Vagina (tissue), 2 donors: ENCODE measurements at regions not wholly inside any gene's neighbourhood (a gene's known extent, or its start where the extent isn't known, plus 50 kb on each side); places are given as distances from the start of the nearest gene placed in this dataset.

Source experiments
- DNase-seq, 2 donors: peaks; one replicate each; pipeline ENCODE4 v3.0.0-alpha.2; 2017; ENCODE audit errors: extremely low spot score in 2 of 2
- H3K27ac ChIP-seq: fragments of 200-600 bp; sonication (generic); one replicate; pipeline ENCODE4 v1.5.1; 2019
- H3K27me3 ChIP-seq: fragments of 200-600 bp; sonication (generic); one replicate; pipeline ENCODE4 v1.5.1; 2019
- H3K36me3 ChIP-seq, 2 donors: fragments of 200-600 bp; sonication (generic); one replicate each; pipeline ENCODE4 v1.5.1; 2017 to 2019
- H3K4me1 ChIP-seq: fragments of 200-600 bp; sonication (generic); one replicate; pipeline ENCODE4 v1.5.1; 2019
- H3K4me3 ChIP-seq, 2 donors: fragments of 200-600 bp; sonication (generic); 1 replicate in 1 of 2; 2 replicates in 1 of 2; pipeline ENCODE4 v1.5.1; 2016 to 2019
- H3K9me3 ChIP-seq: fragments of 200-600 bp; sonication (generic); one replicate; pipeline ENCODE4 v1.5.1; 2019
- POLR2A ChIP-seq, 2 donors: fragments of 450-650 bp; IDR thresholded peaks; one replicate each; pipeline ENCODE4 v1.6.1; 2017; ENCODE audit warnings: antibody characterized with exemption in 2 of 2, mild to moderate bottlenecking in 2 of 2, moderate library complexity in 2 of 2
- POLR2AphosphoS5 ChIP-seq, 2 donors: sonication (generic); formaldehyde crosslinking; IDR thresholded peaks; one replicate each; pipeline ENCODE4 v1.9.0; 2017; ENCODE audit warnings: antibody characterized with exemption in 2 of 2, mild to moderate bottlenecking in 2 of 2, low read depth in 1 of 2; ENCODE audit not compliant: insufficient read depth in 1 of 2
- intact Hi-C: fragments of 100-400 bp; cut with DNase I; formaldehyde crosslinking; loops from one replicate; pipeline ENCODE4 v1.15.1; 2023
- TF ChIP-seq, protein P1 (sequence below), 3 experiments: fragments of 450-650 bp in 2 of 3; fragments of 200-600 bp in 1 of 3; sonication (generic) in 1 of 3; IDR thresholded peaks; one replicate each; pipeline ENCODE4 v1.5.1; 2017 to 2019; ENCODE audit warnings: antibody characterized with exemption in 3 of 3, mild to moderate bottlenecking in 2 of 3, moderate library complexity in 2 of 3

GRCh38 chr2:138276339-138276738, 225.2 kb upstream of the SPOPL start:
- Histone ChIP-seq H3K4me1 (no peaks in the 10 kb centered on the region), H3K9me3 (no peaks in the 10 kb centered on the region), H3K4me3 (no peak overlapping the region), H3K27me3 (no peaks in the 10 kb centered on the region), H3K36me3 (no peaks in the 10 kb centered on the region), H3K27ac (no peak overlapping the region)
- intact Hi-C loops, result no loop called here
- no peak for TF ChIP-seq POLR2A (IDR thresholded peaks at IDR 0.05)
- TF ChIP-seq POLR2AphosphoS5 (IDR thresholded peaks at IDR 0.05; ENCODE audit: insufficient read depth in 1 of 2, low read depth in 1 of 2), result no peak
- TF ChIP-seq, protein P1, sequence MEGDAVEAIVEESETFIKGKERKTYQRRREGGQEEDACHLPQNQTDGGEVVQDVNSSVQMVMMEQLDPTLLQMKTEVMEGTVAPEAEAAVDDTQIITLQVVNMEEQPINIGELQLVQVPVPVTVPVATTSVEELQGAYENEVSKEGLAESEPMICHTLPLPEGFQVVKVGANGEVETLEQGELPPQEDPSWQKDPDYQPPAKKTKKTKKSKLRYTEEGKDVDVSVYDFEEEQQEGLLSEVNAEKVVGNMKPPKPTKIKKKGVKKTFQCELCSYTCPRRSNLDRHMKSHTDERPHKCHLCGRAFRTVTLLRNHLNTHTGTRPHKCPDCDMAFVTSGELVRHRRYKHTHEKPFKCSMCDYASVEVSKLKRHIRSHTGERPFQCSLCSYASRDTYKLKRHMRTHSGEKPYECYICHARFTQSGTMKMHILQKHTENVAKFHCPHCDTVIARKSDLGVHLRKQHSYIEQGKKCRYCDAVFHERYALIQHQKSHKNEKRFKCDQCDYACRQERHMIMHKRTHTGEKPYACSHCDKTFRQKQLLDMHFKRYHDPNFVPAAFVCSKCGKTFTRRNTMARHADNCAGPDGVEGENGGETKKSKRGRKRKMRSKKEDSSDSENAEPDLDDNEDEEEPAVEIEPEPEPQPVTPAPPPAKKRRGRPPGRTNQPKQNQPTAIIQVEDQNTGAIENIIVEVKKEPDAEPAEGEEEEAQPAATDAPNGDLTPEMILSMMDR (IDR thresholded peaks at IDR 0.05), result no peak
- DNase-seq, result no peak

GRCh38 chr2:138277062-138277461, 224.5 kb upstream of the SPOPL start:
- H3K4me1 ChIP-seq, result no peaks in the 10 kb centered on the region
- intact Hi-C loops, result no loop called here
- no peak overlapping the region for H3K27ac ChIP-seq
- no peaks in the 10 kb centered on the region for H3K9me3 ChIP-seq
- no peaks in the 10 kb centered on the region for H3K27me3 ChIP-seq
- no peak for TF ChIP-seq POLR2A (IDR thresholded peaks at IDR 0.05)
- TF ChIP-seq, protein P1 (IDR thresholded peaks at IDR 0.05), result no peak
- no peak for TF ChIP-seq POLR2AphosphoS5 (IDR thresholded peaks at IDR 0.05; ENCODE audit: insufficient read depth in 1 of 2, low read depth in 1 of 2)
- no peak overlapping the region for H3K4me3 ChIP-seq
- no peaks in the 10 kb centered on the region for H3K36me3 ChIP-seq
- DNase-seq, result no peak

DNA sequence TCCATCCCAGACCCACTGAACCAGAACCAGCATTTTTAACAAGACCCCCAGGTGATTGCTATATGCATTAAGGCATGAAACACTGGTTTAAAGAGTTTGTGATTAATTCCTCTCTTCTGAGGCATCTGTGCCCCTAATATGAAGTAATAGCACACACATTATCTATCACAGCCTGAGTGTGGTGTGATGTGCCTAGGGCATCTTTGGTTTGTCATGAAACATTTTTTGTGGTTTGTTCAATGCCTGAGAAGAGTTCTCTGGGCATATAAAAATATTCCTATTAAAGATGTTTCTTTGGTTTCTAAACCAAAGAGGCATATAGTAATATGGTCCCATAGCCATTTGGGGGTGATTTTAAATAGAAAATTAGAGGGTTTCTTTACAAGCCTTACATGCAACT, 221.7 kb upstream of the SPOPL start:
- Histone ChIP-seq H3K9me3 (no peaks in the 10 kb centered on the region), H3K4me1 (no peaks in the 10 kb centered on the region)
- DNase-seq, result no peak

DNA sequence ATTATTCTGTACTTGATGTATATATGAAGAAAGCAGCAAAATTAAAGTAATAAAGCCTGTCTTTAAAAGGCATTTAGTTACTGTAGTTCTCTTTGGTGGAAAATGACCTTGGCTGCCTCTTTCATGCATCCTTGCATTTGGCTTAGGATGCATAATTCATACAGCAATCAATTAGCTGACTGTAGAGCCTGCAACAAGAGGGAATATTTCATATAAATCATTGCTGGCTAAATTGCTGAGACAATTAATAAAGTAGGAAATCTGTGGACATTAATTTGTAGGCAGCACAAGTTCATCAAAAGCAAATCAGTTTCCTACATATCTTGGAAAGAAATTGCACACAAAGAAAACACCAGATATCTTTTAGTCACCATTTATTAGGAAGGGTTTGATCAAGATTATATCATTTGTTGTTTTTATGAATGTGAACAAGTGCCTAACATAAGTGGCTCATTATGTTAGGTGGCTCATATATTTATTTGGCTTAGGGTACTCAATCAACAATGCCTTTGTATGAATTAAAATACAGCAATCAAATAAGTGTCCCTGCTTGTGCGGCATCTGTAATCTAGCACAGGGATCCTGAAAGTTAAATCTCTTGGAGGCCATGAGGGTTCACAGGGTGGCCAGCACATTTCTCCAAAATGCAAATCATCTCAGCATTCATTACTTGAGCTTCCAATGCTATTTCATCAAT, 220.4 kb upstream of the SPOPL start:
- no peaks in the 10 kb centered on the region for H3K36me3 ChIP-seq
- H3K27me3 ChIP-seq, result no peaks in the 10 kb centered on the region
- intact Hi-C loops, result no loop called here
- no peak for DNase-seq
- no peak overlapping the region for H3K27ac ChIP-seq
- H3K4me1 ChIP-seq, result no peaks in the 10 kb centered on the region
- no peak overlapping the region for H3K4me3 ChIP-seq
- TF ChIP-seq POLR2A (IDR thresholded peaks at IDR 0.05), result no peak
- TF ChIP-seq POLR2AphosphoS5 (IDR thresholded peaks at IDR 0.05; ENCODE audit: insufficient read depth in 1 of 2, low read depth in 1 of 2), result no peak
- TF ChIP-seq, protein P1 (IDR thresholded peaks at IDR 0.05), result no peak
- no peaks in the 10 kb centered on the region for H3K9me3 ChIP-seq

More for the DNA sequence above, 221.7 kb upstream of the SPOPL start:
- Histone ChIP-seq H3K27me3 (no peaks in the 10 kb centered on the region), H3K36me3 (no peaks in the 10 kb centered on the region), H3K27ac (no peak overlapping the region), H3K4me3 (no peak overlapping the region)
- intact Hi-C loops, result no loop called here
- TF ChIP-seq POLR2AphosphoS5 (IDR thresholded peaks at IDR 0.05; ENCODE audit: insufficient read depth in 1 of 2, low read depth in 1 of 2), result no peak
- TF ChIP-seq POLR2A (IDR thresholded peaks at IDR 0.05), result no peak
- TF ChIP-seq, protein P1 (IDR thresholded peaks at IDR 0.05), result no peak

- H3K4me3 ChIP-seq, result no peak overlapping the region
- TF ChIP-seq, protein P1 (IDR thresholded peaks at IDR 0.05), result no peak
- TF ChIP-seq POLR2AphosphoS5 (IDR thresholded peaks at IDR 0.05; ENCODE audit: insufficient read depth in 1 of 2, low read depth in 1 of 2), result no peak
- TF ChIP-seq POLR2A (IDR thresholded peaks at IDR 0.05), result no peak
- no peaks in the 10 kb centered on the region for H3K36me3 ChIP-seq
- intact Hi-C loops, result no loop called here
- H3K9me3 ChIP-seq, result no peaks in the 10 kb centered on the region
- no peaks in the 10 kb centered on the region for H3K27me3 ChIP-seq
- no peak overlapping the region for H3K27ac ChIP-seq
- no peaks in the 10 kb centered on the region for H3K4me1 ChIP-seq
- DNase-seq, result no peak
These were observed 219.4 kb upstream of the SPOPL start for GRCh38 chr2:138282014-138282672.
